NCI-H1092 (cell line): ENCODE measurements at regions not wholly inside any gene's neighbourhood (a gene's known extent, or its start where the extent isn't known, plus 50 kb on each side); places are given as distances from the start of the nearest gene placed in this dataset.
"Not testable (repeated sequence)": the region's sequence is repeated elsewhere in the genome, so short reads cannot be mapped to it uniquely, and the experiment has no call there.

Source experiments
- DNase-seq: peaks from one replicate; lab custom pipeline; 2025; lab: John Stamatoyannopoulos, UW

DNA sequence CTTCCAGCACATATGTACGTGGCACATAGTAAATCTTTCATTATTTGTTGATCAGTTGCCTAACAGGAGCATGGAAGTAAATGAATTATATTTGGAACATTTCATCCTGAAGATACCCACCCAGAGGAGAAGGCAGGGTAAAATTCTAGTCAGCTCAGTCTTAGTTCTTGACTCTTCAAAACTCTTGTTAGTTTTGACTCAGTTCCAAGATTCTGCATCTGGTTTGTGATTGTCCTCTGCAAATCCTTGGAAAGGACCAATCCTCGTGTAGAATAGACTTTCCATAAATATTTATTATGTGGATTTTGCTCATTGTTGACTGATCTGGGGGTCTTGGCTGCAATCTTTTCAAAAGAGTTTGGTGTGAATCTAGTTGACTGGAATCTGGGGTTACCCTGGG is 257.5 kb upstream of the FAT1 start:
- no peak for DNase-seq

DNA sequence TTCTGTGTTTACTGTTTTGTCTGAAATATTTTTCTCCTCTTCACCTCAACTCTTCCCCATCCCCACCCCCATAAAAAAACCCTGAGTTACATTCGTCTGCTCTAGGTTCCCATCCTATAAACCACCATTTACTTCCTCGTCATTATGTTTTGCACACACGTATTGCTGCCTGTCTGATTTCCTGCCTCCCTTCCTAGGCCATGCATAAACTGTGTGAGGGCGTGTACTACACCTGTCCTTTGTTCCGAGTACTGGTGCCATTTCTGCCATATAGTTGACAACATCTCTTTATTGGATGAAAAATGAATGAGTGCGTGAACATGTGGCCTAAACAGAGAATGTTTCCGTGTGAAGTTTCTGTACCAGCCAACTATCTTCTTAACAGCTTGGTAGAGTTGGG is 258.5 kb upstream of the FAT1 start:
- DNase-seq, result no peak

DNA sequence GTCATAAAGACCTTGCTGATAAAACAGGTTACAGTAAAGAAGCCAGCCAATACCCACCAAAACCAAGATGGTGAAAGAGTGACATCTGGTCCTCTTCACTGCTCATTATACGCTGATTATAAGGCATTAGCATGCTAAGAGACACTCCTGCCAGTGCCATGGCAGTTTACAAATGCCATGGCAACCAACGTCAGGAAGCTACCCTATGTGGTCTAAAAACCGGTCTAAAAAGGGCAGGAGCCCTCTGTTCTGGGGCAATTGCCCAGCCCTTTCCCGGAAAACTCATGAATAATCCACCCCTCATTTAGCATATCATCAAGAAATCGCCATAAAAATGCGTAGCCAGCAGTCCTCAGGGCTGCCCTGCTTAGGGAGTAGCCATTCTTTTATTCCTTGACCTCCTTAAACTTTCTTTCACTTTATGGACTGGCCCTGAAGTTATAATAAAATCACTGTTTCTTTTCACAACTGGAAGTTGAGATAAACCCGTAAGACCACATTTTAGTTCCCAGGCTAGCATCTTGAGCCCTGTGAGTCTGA is 260.5 kb upstream of the FAT1 start:
- no peak for DNase-seq

DNA sequence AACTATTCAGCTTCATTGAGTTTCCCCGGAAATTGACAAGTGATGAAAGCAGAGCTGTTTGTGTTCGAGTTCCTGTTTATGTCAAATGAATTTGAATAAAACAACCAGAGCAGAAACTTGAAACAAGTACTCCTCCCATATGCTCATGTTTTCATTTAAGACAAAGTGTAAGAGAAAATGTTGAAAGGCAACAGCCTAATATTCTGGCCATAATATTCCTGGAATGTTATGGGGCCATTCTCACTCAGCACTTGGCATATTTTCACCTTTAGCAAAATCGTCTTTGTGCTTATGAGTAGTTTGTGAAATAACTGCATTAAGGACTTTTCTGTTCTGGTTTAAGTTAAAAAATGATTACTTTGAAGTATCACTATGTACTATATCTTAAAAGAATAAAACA is 276.0 kb upstream of the FAT1 start:
- no peak for DNase-seq

DNA sequence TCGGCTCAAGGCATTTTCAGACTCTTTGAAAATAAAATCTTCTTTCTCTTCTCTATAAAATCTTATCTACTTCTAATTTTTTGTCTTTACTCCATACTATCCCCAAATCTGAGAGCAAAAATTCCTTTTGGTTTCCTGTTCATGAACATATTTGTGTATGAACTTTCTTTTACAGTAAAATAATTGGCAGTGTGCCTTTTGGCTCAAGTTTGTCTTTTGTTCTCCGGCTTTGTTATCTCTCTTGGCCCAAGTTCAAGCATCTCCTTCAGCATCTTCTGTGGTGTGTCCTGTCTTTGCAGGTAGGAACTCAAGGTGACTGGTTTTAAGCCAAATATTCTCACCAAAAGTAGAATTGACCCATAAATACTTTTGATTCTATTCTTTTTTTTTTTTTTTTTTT is 276.6 kb upstream of the FAT1 start:
- DNase-seq, result no peak

DNA sequence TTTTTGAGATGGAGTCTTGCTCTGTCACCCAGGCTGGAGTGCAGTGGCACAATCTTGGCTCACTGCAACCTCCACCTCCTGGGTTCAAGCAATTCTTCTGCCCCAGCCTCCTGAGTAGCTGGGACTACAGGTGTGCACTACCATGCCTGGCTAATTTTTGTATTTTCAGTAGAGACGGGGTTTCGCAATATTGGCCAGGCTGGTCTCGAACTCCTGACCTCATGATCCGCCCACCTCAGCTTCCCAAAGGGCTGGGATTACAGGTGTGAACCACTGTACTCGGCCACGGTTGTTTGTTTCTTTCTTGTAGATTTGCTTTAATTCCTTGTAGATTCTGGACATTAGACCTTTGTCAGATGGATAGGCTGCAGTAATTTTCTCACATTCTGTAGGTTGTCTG is 278.5 kb upstream of the FAT1 start:
- not testable (repeated sequence) for DNase-seq

DNA sequence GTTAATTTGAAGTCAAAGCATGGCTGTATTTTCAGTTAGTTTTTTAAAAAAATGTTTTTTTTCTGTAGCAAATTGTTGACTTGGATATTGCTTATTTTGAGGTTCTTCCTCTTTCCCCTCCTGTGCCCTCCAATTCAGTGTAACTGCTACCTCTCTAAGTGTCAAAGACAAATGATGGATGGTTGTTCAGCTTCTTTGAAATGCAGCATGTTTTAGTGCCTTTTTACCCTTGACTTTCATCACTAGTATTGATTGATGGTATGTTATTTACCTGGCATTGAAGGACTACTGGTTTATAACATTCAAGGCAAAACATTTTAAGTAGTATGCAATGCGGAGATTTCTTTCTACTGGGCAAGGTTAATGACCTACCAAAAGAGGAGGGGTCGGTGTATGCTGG is 281.0 kb upstream of the FAT1 start:
- DNase-seq, result no peak

DNA sequence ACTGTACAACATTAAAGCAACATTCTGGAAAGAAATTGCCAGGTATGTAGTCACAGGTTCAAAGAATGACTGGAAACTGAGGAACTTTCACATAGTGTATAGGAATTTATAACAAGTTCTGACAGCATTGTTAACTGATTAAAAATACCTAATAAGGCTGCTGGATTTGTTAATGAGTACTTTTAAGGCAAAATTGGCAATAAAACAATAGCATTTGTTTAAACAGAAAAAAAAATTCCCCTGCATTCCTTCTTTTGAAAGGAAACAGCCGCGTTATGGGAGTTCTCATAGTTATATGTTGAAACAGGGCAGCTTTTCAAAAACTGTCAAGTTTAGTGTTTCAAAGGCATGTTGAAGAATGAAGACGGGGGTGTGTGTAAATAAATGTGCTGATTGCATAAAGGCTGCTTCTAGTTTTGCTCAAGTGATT is 282.5 kb upstream of the FAT1 start:
- DNase-seq, result no peak

DNA sequence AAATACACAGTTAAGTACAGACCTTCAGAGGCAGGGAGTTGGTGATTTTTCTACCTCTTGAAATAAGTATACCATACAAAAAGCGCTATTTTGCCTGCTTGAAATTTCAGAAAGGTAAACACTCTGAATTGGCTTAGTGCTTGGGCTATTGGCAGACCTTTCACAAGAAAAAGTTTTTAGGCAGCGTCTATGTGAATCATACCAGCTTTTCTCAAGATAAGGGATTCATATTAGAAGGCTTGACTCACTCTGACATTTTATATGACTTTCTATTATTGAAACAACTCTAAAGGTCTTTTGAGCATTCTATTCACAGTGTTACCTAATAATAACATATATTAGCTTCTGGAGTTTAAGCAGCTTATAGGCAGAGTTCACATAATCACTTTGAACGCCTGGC is 286.4 kb upstream of the FAT1 start:
- no peak for DNase-seq

DNA sequence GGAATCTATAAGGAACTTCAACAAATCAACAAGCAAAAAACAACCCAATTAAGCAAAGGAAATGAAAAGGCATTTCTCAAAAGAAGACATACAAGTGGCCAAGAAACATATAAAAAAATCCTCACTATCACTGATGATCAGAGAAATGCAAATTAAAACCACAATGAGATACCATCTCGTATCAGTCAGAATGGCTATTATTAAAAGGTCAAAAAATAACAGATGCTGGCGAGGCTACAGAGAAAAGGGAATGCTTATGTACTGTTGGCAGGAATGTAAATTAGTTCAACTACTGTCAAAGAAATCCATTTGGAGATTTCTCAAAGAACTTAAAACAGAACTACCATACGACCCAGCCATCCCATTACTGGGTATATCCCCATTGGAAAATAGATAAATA is 292.4 kb upstream of the FAT1 start:
- no peak for DNase-seq

DNA sequence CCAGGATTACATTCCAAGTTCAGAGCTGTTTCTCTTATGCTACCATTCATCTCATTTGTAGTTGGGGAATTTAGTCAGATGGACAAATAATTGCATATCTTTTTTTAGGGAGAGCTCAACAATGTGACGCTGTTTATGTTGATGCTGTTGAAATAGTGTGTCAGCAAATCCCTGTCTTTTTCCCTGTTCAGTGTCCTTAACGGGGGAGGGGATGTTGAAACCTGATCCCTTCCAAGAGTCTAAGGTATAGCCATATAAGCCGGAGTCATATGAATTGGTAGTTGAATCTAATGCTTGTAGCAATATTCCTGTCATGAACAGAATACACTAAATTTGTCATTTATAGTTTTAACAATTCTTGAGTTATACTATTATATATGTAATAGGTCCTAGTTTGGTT is 293.5 kb upstream of the FAT1 start:
- DNase-seq, result no peak

DNA sequence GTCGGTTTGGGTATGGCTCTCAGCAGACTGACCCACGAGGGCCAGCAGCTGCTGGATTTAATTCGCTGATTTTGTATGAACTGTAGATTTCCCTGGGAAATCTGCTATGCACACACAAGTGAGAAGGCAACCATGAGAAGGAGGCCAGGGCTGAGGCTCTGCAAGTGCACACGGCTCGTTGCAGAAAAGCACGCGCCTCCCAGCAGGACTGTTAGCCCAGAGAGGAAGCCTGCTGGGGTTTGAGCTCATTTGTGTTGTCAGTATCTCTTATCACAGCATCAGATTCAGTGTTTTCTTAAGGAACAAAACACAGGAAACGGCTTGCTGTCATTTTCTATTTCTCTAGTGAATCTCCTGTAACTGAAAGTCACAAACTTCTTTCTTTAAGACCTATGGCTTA is 296.2 kb upstream of the FAT1 start:
- no peak for DNase-seq

DNA sequence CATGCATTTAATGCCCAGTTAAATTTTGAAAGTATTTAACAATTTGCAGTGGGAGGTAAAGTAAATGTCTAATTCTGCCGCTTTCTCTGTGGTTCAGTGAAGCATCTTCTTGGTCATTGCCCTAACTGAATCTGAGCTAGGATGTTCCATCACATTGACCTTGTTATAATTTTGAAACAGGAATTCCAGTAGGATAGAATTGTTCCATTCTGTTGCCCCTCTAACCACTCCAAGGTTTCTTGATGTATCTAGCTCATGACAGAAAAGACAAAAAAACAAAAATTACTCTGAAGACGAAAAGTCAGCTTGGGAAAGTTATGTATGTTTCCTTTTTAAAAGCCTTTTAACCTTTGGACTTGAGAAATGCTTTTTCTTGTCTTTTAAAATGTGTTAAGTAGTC is 297.0 kb upstream of the FAT1 start:
- no peak for DNase-seq

DNA sequence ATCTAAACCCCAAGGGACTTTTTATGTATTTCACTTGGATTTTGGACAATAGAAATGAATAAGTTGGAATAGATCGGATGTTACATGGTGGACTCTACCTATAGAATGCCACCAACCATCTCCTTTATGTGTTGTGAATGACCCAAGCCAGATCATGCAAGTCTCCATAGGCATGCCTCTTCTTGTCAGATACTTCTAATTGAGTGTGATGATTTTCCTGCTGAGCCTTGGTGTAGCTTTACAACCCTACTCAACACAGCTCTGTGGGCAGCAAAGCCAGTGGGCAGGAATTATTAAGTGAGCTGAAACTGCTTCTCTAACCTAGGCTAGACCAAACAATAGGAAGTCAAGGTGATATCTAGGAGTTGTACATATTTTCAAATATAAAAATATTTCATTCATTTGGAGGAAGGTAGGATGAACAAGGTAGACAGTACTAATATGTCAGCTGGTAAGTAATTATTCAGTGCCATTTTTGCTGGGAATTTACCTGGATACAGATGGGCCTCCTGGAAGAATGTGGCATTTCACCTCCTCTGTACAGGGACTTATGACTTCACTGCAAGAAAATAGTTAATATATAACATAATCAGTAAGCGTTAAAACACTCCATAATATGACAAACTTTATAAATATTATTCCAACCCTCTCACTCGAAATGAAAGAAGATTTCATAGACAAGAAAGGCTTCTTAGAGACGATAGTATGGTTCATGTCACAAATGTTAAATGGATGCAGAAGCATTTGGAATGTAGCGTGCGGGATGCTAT is 298.0 kb upstream of the FAT1 start:
- DNase-seq, result no peak

DNA sequence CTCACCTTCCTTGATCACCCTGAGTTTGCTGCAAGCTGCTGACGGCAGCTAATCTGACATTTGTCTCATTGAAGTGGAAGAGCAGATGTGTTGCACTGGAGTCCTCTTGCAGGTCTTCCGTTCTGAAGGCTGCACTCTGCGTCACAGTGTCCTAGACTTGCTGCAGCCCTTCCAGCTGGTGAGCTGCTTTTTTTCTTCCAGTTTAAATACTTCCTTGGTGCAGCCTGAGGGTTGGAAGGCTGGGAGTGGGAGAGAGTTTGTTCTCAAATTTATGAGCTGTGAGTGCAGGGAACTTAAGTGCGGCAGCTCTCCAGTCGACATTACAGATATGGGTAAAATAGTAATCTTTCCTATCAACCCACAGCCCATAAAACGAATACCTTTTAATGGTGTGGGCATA is 303.6 kb upstream of the FAT1 start:
- no peak for DNase-seq

DNA sequence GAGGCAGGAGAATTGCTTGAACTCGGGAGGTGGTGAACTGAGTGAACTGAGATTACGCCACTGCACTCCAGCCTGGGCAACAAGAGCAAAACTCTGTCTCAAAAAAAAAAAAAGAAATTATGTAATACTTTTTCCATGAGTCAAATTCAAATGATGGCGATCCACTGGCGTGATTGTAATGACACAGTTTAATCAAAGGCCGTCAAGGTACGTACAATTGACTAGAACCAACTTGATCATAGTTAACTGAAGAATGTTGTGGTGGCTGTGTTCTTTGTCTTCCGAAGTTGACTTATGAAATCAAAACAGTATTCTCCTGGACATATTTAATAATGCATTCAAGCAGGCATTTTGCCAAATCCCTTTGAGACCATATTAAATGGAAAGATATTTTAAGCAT is 318.6 kb upstream of the FAT1 start:
- DNase-seq, result no peak

DNA sequence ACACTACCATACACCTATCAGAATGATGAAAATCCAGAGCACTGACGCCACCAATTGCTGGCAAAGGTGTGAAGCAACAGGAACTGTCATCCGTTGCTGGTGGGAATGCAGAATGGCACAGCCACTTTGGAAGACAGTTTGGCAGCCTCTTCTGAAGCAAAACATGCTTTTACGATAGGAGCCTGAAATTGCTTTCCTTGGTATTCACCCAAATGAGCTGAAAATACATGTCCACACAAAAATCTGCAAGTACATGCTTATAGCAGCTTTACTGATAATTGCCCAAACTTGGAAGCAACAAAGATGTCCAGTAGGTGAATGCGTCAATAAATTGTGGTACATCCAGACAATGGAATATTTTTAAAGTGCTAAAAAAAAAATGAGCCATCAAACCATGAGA is 322.8 kb upstream of the FAT1 start:
- DNase-seq, result no peak

DNA sequence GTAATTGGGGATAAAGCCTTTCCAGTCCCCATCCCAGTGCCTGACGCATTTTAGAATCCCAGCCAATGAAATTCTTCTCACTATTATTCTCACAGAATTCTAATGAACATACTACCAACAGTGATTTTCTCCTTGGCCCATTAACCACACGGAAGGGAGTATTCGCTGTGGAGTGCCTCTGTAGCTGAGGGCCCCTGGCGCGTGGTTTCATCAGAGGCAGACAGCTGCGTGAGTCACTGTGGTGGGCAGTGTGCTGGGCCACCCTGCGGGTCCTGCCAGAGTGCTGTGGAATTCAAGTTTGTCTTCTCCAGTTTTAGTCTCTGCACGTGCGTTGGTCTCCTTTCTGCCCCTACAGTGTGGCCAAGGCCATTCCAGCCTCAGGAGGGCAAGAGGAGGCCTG is 335.4 kb upstream of the FAT1 start:
- DNase-seq, result no peak

DNA sequence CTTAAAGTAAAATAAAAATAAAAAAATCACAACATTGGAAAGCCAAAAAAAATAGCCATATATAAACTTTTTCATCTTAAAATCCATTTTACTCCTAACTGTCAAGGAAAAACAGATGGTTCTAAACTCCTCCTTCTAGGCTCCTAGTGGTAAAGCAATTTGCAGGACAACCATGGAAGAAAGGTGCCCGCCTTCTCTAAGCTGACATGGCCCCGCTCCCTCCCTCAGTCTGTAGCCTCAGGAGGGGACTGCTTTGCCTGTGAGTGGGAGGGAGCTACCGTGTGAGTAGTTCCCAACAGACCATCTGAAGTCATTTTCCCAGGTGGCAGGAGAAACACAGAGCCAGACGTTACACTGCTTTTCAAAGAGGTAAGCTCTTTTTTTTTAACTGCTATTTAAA is 336.2 kb upstream of the FAT1 start:
- DNase-seq, result no peak

DNA sequence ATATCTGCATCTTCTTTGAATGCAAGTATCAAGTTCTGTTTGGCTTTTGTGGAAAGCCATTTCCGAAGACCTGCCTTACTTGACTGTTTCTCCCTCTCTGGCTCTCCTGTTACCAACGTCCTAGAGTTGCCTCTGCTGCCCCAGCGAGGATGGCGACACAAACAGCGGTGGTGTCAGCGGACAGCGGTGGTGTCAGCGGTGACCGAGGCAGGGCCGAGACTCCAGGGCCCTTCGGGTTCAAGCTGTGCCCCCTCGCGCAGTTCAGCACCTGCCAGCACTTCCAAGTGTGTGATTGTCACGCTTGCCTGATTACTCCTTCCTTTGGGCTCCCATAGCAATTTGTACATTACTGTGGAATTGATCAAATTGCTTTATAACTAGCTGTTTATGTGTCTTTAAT is 336.9 kb upstream of the FAT1 start:
- no peak for DNase-seq

DNA sequence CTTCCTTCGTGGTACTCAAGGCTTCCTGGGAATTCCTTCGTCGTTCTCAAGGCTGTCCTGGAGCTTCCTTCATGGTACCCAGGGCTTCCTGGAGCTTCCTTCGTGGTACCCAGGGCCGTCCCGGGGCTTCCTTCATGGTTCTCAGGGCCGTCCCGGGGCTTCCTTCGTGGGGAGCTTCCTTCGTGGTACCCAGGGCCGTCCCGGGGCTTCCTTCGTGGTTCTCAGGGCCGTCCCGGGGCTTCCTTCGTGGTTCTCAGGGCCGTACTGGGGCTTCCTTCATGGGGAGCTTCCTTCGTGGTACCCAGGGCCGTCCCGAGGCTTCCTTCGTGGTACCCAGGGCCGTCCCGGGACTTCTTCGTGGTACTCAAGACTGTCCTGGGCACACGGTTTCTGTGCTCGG is 339.6 kb upstream of the FAT1 start:
- no peak for DNase-seq

DNA sequence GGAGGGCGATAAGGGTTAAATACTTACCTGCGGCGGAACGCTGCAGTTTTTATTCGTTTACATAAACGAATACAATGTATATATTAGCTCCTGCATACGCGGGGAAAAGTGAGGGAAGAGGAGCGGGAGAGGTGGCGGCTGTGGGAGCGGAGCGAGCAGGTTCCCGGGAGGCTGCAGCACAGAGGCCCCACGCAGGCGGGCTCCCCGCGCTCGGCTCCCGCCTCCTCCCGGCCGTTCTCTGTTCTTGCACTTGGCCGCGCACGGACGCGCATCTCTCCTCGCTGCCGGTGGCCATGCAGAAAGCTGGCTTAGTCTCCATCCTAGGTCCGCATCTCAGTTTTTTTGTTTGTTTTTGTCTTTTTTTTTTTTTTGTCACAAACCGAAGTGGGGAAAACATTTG is 340.4 kb upstream of the FAT1 start:
- no peak for DNase-seq

DNA sequence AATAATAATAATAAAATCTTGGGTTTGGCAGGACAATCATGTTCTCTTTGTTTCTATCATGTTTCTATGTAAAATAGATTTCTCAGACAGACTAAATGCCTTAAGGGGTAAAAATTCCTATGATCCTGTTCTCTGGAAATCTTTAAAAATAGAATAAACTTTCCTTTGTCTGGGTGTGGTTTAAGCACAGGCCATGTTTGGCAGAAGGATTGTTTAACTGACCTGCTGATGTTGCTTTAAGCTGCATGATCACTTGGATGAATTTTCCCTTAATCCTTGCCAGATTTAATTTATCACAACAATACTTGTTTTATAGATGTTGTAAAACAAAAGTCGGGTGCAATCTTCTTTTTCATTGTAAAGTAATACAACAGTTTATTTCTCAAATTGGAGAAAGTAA is 341.7 kb upstream of the FAT1 start:
- DNase-seq, result no peak

DNA sequence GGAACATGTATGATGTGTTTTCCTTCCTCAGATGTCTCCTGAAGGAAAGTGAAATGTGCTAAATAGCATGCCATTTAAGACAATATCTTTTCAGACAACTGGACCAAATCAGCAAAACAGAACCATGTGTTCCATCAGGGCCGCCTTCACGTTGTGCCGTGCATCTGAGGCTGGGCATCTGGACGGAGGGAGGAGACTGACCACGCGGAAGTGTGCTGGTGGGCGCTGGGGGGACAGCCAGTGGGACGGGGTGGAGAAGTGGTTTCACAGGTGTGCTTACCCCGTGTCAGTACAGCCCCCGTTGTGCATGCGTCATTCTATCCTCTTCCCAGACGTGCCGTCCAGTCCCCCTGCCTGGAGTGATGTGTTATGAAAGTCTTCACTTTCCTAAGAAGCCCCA is 342.1 kb upstream of the FAT1 start:
- no peak for DNase-seq
